Panc1 (cell line): ENCODE measurements at regions not wholly inside any gene's neighbourhood (a gene's known extent, or its start where the extent isn't known, plus 50 kb on each side); places are given as distances from the start of the nearest gene placed in this dataset.

Experiments
- ATAC-seq: fragments of 200-7000 bp; cut with Tn5 transposase; 2 replicates; pipeline ENCODE4 v1.9.1; 2020; ENCODE audit warnings: mild to moderate bottlenecking, moderate library complexity
- BruUV-seq: library from RNA; stranded (reverse); fragments of 400-500 nt; replicated peaks from 2 replicates; lab custom pipeline; 2021; lab: Mats Ljungman, UMichigan
- CTCF ChIA-PET: fragments of 300-600 bp; sonication (Branson Sonifier 250); formaldehyde crosslinking; loops from one replicate; lab custom pipeline; 2022; ENCODE audit warnings: antibody characterized with exemption; lab: Charles Lee
- POLR2A ChIA-PET: fragments of 300-600 bp; sonication (Branson Sonifier 250); formaldehyde crosslinking; loops from one replicate; lab custom pipeline; 2022; ENCODE audit warnings: antibody characterized with exemption; lab: Charles Lee
- DNase-seq: peaks from one replicate; pipeline ENCODE4 v3.0.0-alpha.2; 2010; ENCODE audit warnings: low read depth, low spot score
- H3K27ac ChIP-seq: 2 replicates; pipeline ENCODE4 v1.5.1; 2011; ENCODE audit warnings: mild to moderate bottlenecking, low read length, inconsistent platforms
- H3K27me3 ChIP-seq: fragments of 200-500 bp; sonication (Bioruptor generic); 2 replicates; pipeline ENCODE4 v1.6.0; 2014; ENCODE audit warnings: low read length, inconsistent platforms; ENCODE audit not compliant: control insufficient read depth, insufficient read depth
- H3K36me3 ChIP-seq: fragments of 200-500 bp; sonication (Bioruptor generic); 2 replicates; pipeline ENCODE4 v1.5.1; 2014; ENCODE audit warnings: inconsistent platforms, mild to moderate bottlenecking, low read length, moderate library complexity; ENCODE audit not compliant: control insufficient read depth, insufficient read depth
- H3K4me1 ChIP-seq: 2 replicates; pipeline ENCODE4 v1.5.1; 2011; ENCODE audit warnings: inconsistent platforms, mild to moderate bottlenecking, low read length, moderate library complexity; ENCODE audit not compliant: control insufficient read depth, insufficient read depth
- H3K4me3 ChIP-seq, 2 experiments: 2 replicates each; pipeline ENCODE4 v1.5.1; 2011 to 2012; ENCODE audit warnings: low read depth in 2 of 2, low read length in 2 of 2, mild to moderate bottlenecking in 2 of 2, inconsistent platforms in 1 of 2, moderate library complexity in 1 of 2
- H3K9me3 ChIP-seq: fragments of 200-500 bp; sonication (Bioruptor generic); 2 replicates; pipeline ENCODE4 v1.5.1; 2014; ENCODE audit warnings: low read depth, mild to moderate bottlenecking, inconsistent platforms, low read length, moderate library complexity; ENCODE audit not compliant: control insufficient read depth, insufficient read depth
- CTCF ChIP-seq: fragments of 450-650 bp; IDR thresholded peaks from 2 replicates; pipeline ENCODE4 v1.5.1; 2017; ENCODE audit warnings: mild to moderate bottlenecking
- POLR2AphosphoS5 ChIP-seq: IDR thresholded peaks from 2 replicates; pipeline ENCODE4 v1.6.1; 2012; ENCODE audit warnings: mild to moderate bottlenecking, low read depth, low read length, moderate library complexity
- REST ChIP-seq, 2 experiments: IDR thresholded peaks; 2 replicates each; pipeline ENCODE4 v1.6.1; 2011 to 2012; ENCODE audit warnings: low read depth in 2 of 2, control low read depth in 1 of 2, low read length in 1 of 2, mild to moderate bottlenecking in 1 of 2, moderate library complexity in 1 of 2; ENCODE audit not compliant: insufficient read depth in 1 of 2
- SIN3A ChIP-seq: IDR thresholded peaks from 2 replicates; pipeline ENCODE4 v1.6.1; 2012; ENCODE audit warnings: low read depth, mild to moderate bottlenecking, low read length, moderate library complexity, borderline replicate concordance; ENCODE audit not compliant: insufficient read depth
- TCF7L2 ChIP-seq: IDR thresholded peaks from 2 replicates; pipeline ENCODE4 v1.6.1; 2011; ENCODE audit warnings: mild to moderate bottlenecking, low read depth, low read length, inconsistent platforms
- in situ Hi-C: cut with HindIII; loops from 2 replicates; pipeline ENCODE4 v1.10.0; 2016; ENCODE audit warnings: low sequenced_read_pairs, low pct_unique_long_range_greater_than_20kb
- intact Hi-C: fragments of 100-400 bp; cut with micrococcal nuclease; formaldehyde crosslinking; loops from one replicate; pipeline ENCODE4 v1.10.0; 2022; ENCODE audit not compliant: unreplicated experiment

- peaks cover 2% of the 10 kb centered on the region; the same call in 1 of the 2 replicates for H3K27me3 ChIP-seq
- CTCF ChIA-PET: no interaction called here
- in situ Hi-C loops: no loop called here
- DNase-seq (no peak), ATAC-seq (no peak)
- H3K27ac ChIP-seq: no peak overlapping the region
- no peak overlapping the region for H3K4me3 ChIP-seq
- intact Hi-C loops: no loop called here
- POLR2A ChIA-PET: no interaction called here
- H3K36me3 ChIP-seq: no peaks in the 10 kb centered on the region
- no peaks in the 10 kb centered on the region for H3K9me3 ChIP-seq
- H3K4me1 ChIP-seq: no peaks in the 10 kb centered on the region
- BruUV-seq: no TSS peak
- TF ChIP-seq REST (IDR thresholded peaks at IDR 0.05; ENCODE audit: insufficient read depth in 1 of 2, low read depth in 2 of 2, low read length in 1 of 2) (no peak), POLR2AphosphoS5 (no peak), SIN3A (no peak), TCF7L2 (no peak), CTCF (no peak)
Observed at GRCh38 chr6:163709255-163709654, 294.7 kb downstream of the QKI start.

- Histone ChIP-seq H3K27ac (no peak overlapping the region), H3K4me1 (no peaks in the 10 kb centered on the region), H3K9me3 (no peaks in the 10 kb centered on the region), H3K36me3 (no peaks in the 10 kb centered on the region), H3K4me3 (no peak overlapping the region), H3K27me3 (peaks cover 2% of the 10 kb centered on the region; the same call in 1 of the 2 replicates)
- CTCF ChIA-PET: no interaction called here
- no peak for DNase-seq
- TF ChIP-seq TCF7L2: no peak
- no peak for TF ChIP-seq SIN3A
- no peak for TF ChIP-seq REST (IDR thresholded peaks at IDR 0.05; ENCODE audit: insufficient read depth in 1 of 2, low read depth in 2 of 2, low read length in 1 of 2)
- no peak for TF ChIP-seq POLR2AphosphoS5
- no peak for TF ChIP-seq CTCF
- in situ Hi-C loops (no loop called here), intact Hi-C loops (no loop called here)
- no peak for ATAC-seq
- POLR2A ChIA-PET: no interaction called here
- no TSS peak for BruUV-seq
Observed at GRCh38 chr6:163708466-163708865, 293.9 kb downstream of the QKI start.
